K562 (cell line): ENCODE measurements at regions not wholly inside any gene's neighbourhood (a gene's known extent, or its start where the extent isn't known, plus 50 kb on each side); places are given as distances from the start of the nearest gene placed in this dataset.

Source experiments
- ATAC-seq: fragments of 200-7000 bp; cut with Tn5 transposase; 3 replicates; pipeline ENCODE4 v1.9.1; 2020; ENCODE audit warnings: moderate library complexity
- BruUV-seq: library from RNA; stranded (reverse); fragments of 400-500 nt; replicated peaks from 2 replicates; lab custom pipeline; 2021; lab: Mats Ljungman, UMichigan
- CTCF ChIA-PET: fragments of 300-600 bp; formaldehyde crosslinking; extraction: SDS; loops from one replicate; lab custom pipeline; 2021; ENCODE audit warnings: low intra/inter-chr PET ratio; lab: Yijun Ruan, JAX
- POLR2A ChIA-PET: fragments of 300-600, 350-650 bp; sonication (Branson Sonifier 250); formaldehyde crosslinking; extraction: SDS; loops from one replicate; lab custom pipeline; 2021; ENCODE audit warnings: antibody characterized with exemption, inconsistent platforms; lab: Yijun Ruan, JAX
- DNase-seq, 4 experiments: peaks; one replicate each; pipeline versions ENCODE4 v3.0.0 to v3.0.0-alpha.2; 2011 to 2018; ENCODE audit warnings: low spot score in 3 of 4, mixed read lengths in 3 of 4; ENCODE audit errors: extremely low read depth in 1 of 4
- FAIRE-seq: peaks from 2 replicates; lab custom pipeline; 2011; peaks lifted over from hg19 to GRCh38; lab: Jason Lieb, UNC
- H2AFZ ChIP-seq: 2 replicates; pipeline ENCODE4 v1.6.0; 2011; ENCODE audit warnings: low read depth, low read length, control low read depth, inconsistent platforms
- H3K27ac ChIP-seq: fragments of 200-600 bp; 3 replicates; pipeline ENCODE4 v1.8.0; 2011; ENCODE audit warnings: low read depth, mild to moderate bottlenecking, control low read depth, inconsistent platforms, low read length, moderate library complexity, mixed read lengths; ENCODE audit errors: extremely low read depth
- H3K27me3 ChIP-seq, 2 experiments: fragments of 300-600 bp in 1 of 2; 2 replicates in 1 of 2; 3 replicates in 1 of 2; pipeline versions ENCODE4 v1.6.0 to v1.8.0; 2011; ENCODE audit warnings: inconsistent platforms in 2 of 2, low read length in 2 of 2, mild to moderate bottlenecking in 1 of 2, mixed read lengths in 1 of 2, moderate library complexity in 1 of 2; ENCODE audit not compliant: control insufficient read depth in 2 of 2, insufficient read depth in 2 of 2
- H3K36me3 ChIP-seq: fragments of 300-600 bp; 3 replicates; pipeline ENCODE4 v1.8.0; 2011; ENCODE audit warnings: mild to moderate bottlenecking, low read length, inconsistent platforms; ENCODE audit not compliant: control insufficient read depth, insufficient read depth
- H3K4me1 ChIP-seq, 2 experiments: fragments of 200-600 bp in 1 of 2; replicated peaks in 1 of 2; 2 replicates in 1 of 2; 3 replicates in 1 of 2; pipeline versions ENCODE4 v1.5.1 to v1.8.0; 2011; ENCODE audit warnings: inconsistent platforms in 2 of 2, low read length in 2 of 2, mild to moderate bottlenecking in 1 of 2, mixed read lengths in 1 of 2, moderate library complexity in 1 of 2; ENCODE audit not compliant: control insufficient read depth in 2 of 2, insufficient read depth in 2 of 2
- H3K4me2 ChIP-seq: 2 replicates; pipeline ENCODE4 v1.6.1; 2011; ENCODE audit warnings: low read length, control low read depth, inconsistent platforms, mixed read lengths; ENCODE audit not compliant: insufficient read depth
- H3K4me3 ChIP-seq: fragments of 200-600 bp; sonication (generic), shearing (Covaris generic); 2 replicates; pipeline ENCODE4 v1.5.1; 2016; ENCODE audit warnings: control low read depth, inconsistent platforms
- H3K79me2 ChIP-seq: fragments of 200-600 bp; 3 replicates; pipeline ENCODE4 v1.8.0; 2011; ENCODE audit warnings: low read length, inconsistent platforms; ENCODE audit not compliant: control insufficient read depth, insufficient read depth
- H3K9ac ChIP-seq, 2 experiments: 2 replicates each; pipeline versions ENCODE4 v1.6.0 to v1.6.1; 2011; ENCODE audit warnings: low read depth in 2 of 2, low read length in 2 of 2, control low read depth in 1 of 2, inconsistent platforms in 1 of 2, mild to moderate bottlenecking in 1 of 2, mixed read lengths in 1 of 2; ENCODE audit not compliant: insufficient read depth in 1 of 2
- H3K9me1 ChIP-seq: one replicate; pipeline ENCODE4 v1.6.0; 2011; ENCODE audit warnings: inconsistent platforms, mild to moderate bottlenecking, low read length, moderate library complexity; ENCODE audit not compliant: control insufficient read depth, insufficient read depth
- H3K9me3 ChIP-seq: replicated peaks from 2 replicates; pipeline ENCODE4 v1.5.1; 2011; ENCODE audit warnings: low read depth, low read length, inconsistent platforms; ENCODE audit not compliant: control insufficient read depth, insufficient read depth
- H4K20me1 ChIP-seq: replicated peaks from 2 replicates; pipeline ENCODE4 v1.6.1; 2011; ENCODE audit warnings: low read length, inconsistent platforms, mixed read lengths; ENCODE audit not compliant: control insufficient read depth, insufficient read depth
- ARID4B ChIP-seq: sonication (generic); formaldehyde crosslinking; IDR thresholded peaks from 2 replicates; pipeline ENCODE4 v1.8.0; 2022; ENCODE audit warnings: mild to moderate bottlenecking, missing genetic modification reagents
- ATF6 ChIP-seq: sonication (generic); formaldehyde crosslinking; IDR thresholded peaks from 2 replicates; pipeline ENCODE4 v1.4.0; 2020; ENCODE audit warnings: mild to moderate bottlenecking, missing genetic modification reagents
- CHD1 ChIP-seq: fragments of 200-600 bp; sonication (generic); IDR thresholded peaks from one replicate; pipeline ENCODE4 v1.6.1; 2012; ENCODE audit warnings: mild to moderate bottlenecking, moderate library complexity, low read length, inconsistent platforms
- CLOCK ChIP-seq: fragments of 250-450 bp; sonication (Bioruptor Pico); IDR thresholded peaks from 2 replicates; pipeline ENCODE4 v1.4.0; 2020; ENCODE audit warnings: mild to moderate bottlenecking, moderate library complexity, borderline replicate concordance
- ELF1 ChIP-seq: fragments of 200-800 bp; sonication (Bioruptor generic); IDR thresholded peaks from 2 replicates; pipeline ENCODE4 v1.6.1; 2016; ENCODE audit warnings: missing genetic modification characterization, missing compliant biosample characterization
- NBN ChIP-seq: fragments of 450-650 bp; IDR thresholded peaks from 2 replicates; pipeline ENCODE4 v1.6.1; 2016; ENCODE audit warnings: low read depth, mild to moderate bottlenecking
- NR1H2 ChIP-seq: sonication (generic); formaldehyde crosslinking; IDR thresholded peaks from 2 replicates; pipeline ENCODE4 v1.4.0; 2020; ENCODE audit warnings: mild to moderate bottlenecking, missing genetic modification reagents
- RHOXF2B ChIP-seq: fragments of 250-450 bp; sonication (Bioruptor Pico); conservative IDR thresholded peaks from 2 replicates; pipeline ENCODE4 v1.5.1; 2021
- SMAD1 ChIP-seq: fragments of 150-350 bp; IDR thresholded peaks from 2 replicates; pipeline ENCODE4 v1.6.1; 2014; ENCODE audit warnings: low read length, low read depth; ENCODE audit not compliant: partially characterized antibody
- SMAD4 ChIP-seq: fragments of 250-450 bp; sonication (Bioruptor Pico); conservative IDR thresholded peaks from 2 replicates; pipeline ENCODE4 v1.8.0; 2021; ENCODE audit warnings: inconsistent platforms, mild to moderate bottlenecking, moderate library complexity
- SNRNP70 ChIP-seq: fragments of 200-400 bp; formaldehyde crosslinking; optimal IDR thresholded peaks from 2 replicates; pipeline ENCODE3; 2017; ENCODE audit warnings: low read depth, low read length
- ZNF707 ChIP-seq: fragments of 250-450 bp; sonication (Bioruptor Pico); conservative IDR thresholded peaks from 2 replicates; pipeline ENCODE4 v1.8.0; 2022; ENCODE audit warnings: inconsistent platforms, mild to moderate bottlenecking, moderate library complexity
- WGBS: fragments of 100-300 bp; shearing (Covaris generic); methylation state at CpG from one replicate; pipeline ENCODE4 v1.1.6; 2016; ENCODE audit warnings: low coverage, mixed read lengths; ENCODE audit not compliant: insufficient coverage; ENCODE audit errors: missing lambda C conversion rate; 5-methylcytosine and 5-hydroxymethylcytosine counted together
- in situ Hi-C: fragments of 300-500 bp; cut with MboI; formaldehyde crosslinking; loops from 4 replicates; pipeline ENCODE4 v1.15.0; 2018; ENCODE audit warnings: inconsistent platforms, mixed read lengths
- intact Hi-C: fragments of 100-400 bp; cut with micrococcal nuclease; formaldehyde crosslinking; loops from 2 replicates; pipeline ENCODE4 v1.14.2; 2022

GRCh38 chr4:159770969-159771368 lies 668.1 kb downstream of the RAPGEF2 start (continued):
- TF ChIP-seq SNRNP70, result no peak
- TF ChIP-seq, all 486 proteins: peak for 0

- in situ Hi-C loops (no loop called here), intact Hi-C loops (no loop called here)
- WGBS, result 0% methylated on average over 1 of the region's 2 CpGs
- FAIRE-seq (no peak), DNase-seq (no peak), ATAC-seq (no peak)
- Histone ChIP-seq H3K4me3 (no peak overlapping the region), H3K27ac (no peak overlapping the region), H3K4me2 (no peak overlapping the region), H3K27me3 (no peaks in the 10 kb centered on the region), H3K9me3 (no peaks in the 10 kb centered on the region), H3K9me1 (no peaks in the 10 kb centered on the region), H3K79me2 (no peaks in the 10 kb centered on the region), H3K36me3 (no peaks in the 10 kb centered on the region), H4K20me1 (no peaks in the 10 kb centered on the region), H3K4me1 (no peaks in the 10 kb centered on the region), H2AFZ (no peak overlapping the region), H3K9ac (no peak overlapping the region)
- no TSS peak for BruUV-seq
- ChIA-PET CTCF (no interaction called here), POLR2A (no interaction called here)
- no peak for TF ChIP-seq ZNF707 (CRISPR knock-in tag)
- no peak for TF ChIP-seq SMAD4
- no peak for TF ChIP-seq ATF6 (CRISPR knock-in tag)
- no peak for TF ChIP-seq RHOXF2B
- no peak for TF ChIP-seq CHD1
- no peak for TF ChIP-seq SMAD1
- TF ChIP-seq NBN, result no peak
- TF ChIP-seq ARID4B (CRISPR knock-in tag), result no peak
- TF ChIP-seq CLOCK, result no peak
- TF ChIP-seq ELF1, result no peak
- TF ChIP-seq NR1H2 (CRISPR knock-in tag), result no peak
Measured at GRCh38 chr4:159776961-159777360, 674.1 kb downstream of the RAPGEF2 start.
